Kidney epithelial cell (primary cell): ENCODE measurements at regions not wholly inside any gene's neighbourhood (a gene's known extent, or its start where the extent isn't known, plus 50 kb on each side); places are given as distances from the start of the nearest gene placed in this dataset.
"Not testable (repeated sequence)": the region's sequence is repeated elsewhere in the genome, so short reads cannot be mapped to it uniquely, and the experiment has no call there.

Experiments used
- DNase-seq: peaks from one replicate; pipeline ENCODE4 v3.0.0-alpha.2; 2010; ENCODE audit warnings: low read depth
- H3K27me3 ChIP-seq: 2 replicates; pipeline ENCODE4 v1.6.0; 2011; ENCODE audit warnings: low read length; ENCODE audit not compliant: control insufficient read depth, insufficient read depth
- H3K36me3 ChIP-seq: 2 replicates; pipeline ENCODE4 v1.5.1; 2011; ENCODE audit warnings: low read length; ENCODE audit not compliant: control insufficient read depth, insufficient read depth
- H3K4me3 ChIP-seq: 2 replicates; pipeline ENCODE4 v1.5.1; 2011; ENCODE audit warnings: low read depth, mild to moderate bottlenecking, control low read depth, low read length
- TF ChIP-seq, protein P1 (sequence below): IDR thresholded peaks from 2 replicates; pipeline ENCODE4 v1.5.1; 2011; ENCODE audit warnings: mild to moderate bottlenecking, moderate library complexity, low read length, control low read depth, inconsistent platforms; ENCODE audit not compliant: insufficient read depth, poor library complexity, severe bottlenecking

DNA sequence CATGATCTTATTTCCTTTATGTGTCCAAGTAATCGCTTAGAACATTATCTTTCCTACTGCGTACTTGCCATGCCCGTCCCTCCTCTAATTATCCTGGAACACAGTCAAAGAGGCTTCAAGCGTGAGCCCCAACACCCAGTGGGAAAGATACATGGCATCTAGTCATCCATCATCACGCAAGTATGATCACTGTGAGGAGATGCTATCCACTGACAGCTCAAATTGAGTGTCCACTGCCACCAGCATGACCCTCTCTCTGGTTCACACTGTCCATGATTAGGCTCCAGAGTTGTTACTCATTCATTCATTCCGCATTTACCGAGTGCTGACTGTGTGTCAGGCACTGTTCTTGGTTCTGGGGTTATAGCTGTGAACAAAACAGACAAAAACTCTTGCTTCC is 124.6 kb downstream of the COPS8 start:
- Histone ChIP-seq H3K27me3 (peaks cover 3% of the 10 kb centered on the region), H3K4me3 (no peak overlapping the region), H3K36me3 (no peaks in the 10 kb centered on the region)
- TF ChIP-seq, protein P1, sequence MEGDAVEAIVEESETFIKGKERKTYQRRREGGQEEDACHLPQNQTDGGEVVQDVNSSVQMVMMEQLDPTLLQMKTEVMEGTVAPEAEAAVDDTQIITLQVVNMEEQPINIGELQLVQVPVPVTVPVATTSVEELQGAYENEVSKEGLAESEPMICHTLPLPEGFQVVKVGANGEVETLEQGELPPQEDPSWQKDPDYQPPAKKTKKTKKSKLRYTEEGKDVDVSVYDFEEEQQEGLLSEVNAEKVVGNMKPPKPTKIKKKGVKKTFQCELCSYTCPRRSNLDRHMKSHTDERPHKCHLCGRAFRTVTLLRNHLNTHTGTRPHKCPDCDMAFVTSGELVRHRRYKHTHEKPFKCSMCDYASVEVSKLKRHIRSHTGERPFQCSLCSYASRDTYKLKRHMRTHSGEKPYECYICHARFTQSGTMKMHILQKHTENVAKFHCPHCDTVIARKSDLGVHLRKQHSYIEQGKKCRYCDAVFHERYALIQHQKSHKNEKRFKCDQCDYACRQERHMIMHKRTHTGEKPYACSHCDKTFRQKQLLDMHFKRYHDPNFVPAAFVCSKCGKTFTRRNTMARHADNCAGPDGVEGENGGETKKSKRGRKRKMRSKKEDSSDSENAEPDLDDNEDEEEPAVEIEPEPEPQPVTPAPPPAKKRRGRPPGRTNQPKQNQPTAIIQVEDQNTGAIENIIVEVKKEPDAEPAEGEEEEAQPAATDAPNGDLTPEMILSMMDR: no peak
- no peak for DNase-seq

DNA sequence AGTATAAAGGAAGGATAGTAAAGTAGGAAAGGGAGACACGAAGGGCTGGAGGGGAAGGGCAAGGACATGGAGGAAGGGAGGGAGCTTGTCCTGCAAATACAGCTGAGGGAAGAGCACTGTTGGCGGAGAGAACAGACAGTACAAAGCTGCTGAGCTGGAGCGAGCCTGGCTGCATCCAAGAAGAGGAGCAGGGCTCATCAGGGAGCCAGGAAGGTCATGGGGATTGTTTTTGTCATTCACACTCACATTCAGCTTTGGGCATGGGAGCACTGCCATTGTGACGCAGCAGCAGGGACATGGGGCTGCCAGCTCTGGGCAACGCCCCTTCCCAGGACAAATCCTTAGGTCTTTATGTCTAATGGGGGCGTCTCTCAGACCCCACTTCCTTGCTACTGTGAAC is 125.1 kb downstream of the COPS8 start:
- DNase-seq: no peak
- no peak overlapping the region for H3K4me3 ChIP-seq
- TF ChIP-seq, protein P1: no peak
- no peaks in the 10 kb centered on the region for H3K36me3 ChIP-seq
- peaks cover 3% of the 10 kb centered on the region for H3K27me3 ChIP-seq

DNA sequence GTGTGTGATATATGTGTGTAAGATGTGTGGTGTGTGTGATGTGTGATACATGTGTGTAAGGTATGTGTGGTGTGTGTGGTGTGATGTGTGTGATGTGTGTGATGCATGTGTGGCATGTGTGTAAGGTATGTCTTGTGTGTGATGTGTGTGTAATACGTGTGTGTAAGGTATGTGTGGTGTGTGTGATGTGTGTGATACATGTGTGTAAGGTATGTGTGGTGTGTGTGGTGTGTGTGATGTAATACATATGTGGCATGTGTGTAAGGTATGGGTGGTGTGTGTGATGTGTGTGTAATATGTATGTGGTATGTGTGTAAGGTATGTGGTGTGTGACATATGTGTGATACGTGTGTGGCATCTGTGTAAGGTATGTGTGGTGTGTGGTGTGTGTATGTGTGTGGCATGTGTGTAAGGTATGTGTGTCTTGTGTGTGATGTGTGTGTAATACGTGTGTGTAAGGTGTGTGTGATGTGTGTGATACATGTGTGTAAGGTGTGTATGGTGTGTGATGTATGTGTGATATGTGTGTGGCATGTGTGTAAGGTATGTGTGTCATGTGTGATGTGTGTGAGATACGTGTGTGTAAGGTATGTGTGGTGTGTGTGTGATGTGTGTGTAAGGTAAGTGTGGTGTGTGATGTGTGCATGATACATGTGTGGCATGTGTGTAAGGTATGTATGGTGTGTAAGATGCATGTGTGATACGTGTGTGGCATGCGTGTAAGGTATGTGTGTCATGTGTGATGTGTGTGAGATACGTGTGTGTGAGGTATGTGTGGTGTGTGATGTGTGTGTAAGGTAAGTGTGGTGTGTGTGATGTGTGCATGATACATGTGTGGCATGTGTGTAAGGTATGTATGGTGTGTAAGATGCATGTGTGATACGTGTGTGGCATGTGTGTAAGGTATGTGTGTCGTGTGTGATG is 126.9 kb downstream of the COPS8 start:
- H3K4me3 ChIP-seq, H3K36me3 ChIP-seq, DNase-seq, H3K27me3 ChIP-seq: not testable (repeated sequence)

DNA sequence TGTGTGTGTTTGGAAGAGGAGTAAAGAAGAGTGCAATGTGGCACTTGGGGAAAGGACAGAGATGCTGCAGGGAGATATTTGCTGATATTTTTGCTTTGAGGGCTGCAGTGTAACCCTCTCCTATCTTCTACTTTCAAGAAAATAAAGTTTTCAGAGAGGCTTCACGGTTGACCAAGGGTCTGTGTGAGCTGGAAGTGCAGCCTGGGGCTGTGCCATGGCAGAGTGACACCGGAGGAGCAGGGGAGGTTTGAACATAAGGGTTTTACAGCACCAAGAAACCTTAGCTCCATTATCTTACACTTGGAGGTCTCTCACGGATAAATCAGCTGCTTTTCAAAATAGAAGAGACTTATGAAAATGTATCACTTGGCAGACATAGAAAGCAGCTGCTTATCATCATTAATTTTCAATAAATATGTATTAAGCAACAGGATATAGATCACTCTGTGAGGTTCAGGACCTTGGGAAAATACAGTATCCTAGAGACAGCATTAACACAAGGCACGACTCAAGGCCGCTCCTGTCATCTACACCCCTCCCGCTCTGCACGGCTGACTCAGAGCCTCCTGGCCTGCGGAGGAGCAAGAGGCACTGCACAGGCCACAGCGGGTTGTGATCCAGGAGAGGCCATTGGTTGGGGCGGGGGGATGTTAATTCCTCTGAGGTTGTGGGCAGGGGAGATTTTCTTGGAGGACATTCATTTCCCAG is 127.8 kb downstream of the COPS8 start:
- TF ChIP-seq, protein P1: no peak
- no peak overlapping the region for H3K4me3 ChIP-seq
- DNase-seq: no peak
- no peaks in the 10 kb centered on the region for H3K36me3 ChIP-seq
- peaks cover 3% of the 10 kb centered on the region for H3K27me3 ChIP-seq

DNA sequence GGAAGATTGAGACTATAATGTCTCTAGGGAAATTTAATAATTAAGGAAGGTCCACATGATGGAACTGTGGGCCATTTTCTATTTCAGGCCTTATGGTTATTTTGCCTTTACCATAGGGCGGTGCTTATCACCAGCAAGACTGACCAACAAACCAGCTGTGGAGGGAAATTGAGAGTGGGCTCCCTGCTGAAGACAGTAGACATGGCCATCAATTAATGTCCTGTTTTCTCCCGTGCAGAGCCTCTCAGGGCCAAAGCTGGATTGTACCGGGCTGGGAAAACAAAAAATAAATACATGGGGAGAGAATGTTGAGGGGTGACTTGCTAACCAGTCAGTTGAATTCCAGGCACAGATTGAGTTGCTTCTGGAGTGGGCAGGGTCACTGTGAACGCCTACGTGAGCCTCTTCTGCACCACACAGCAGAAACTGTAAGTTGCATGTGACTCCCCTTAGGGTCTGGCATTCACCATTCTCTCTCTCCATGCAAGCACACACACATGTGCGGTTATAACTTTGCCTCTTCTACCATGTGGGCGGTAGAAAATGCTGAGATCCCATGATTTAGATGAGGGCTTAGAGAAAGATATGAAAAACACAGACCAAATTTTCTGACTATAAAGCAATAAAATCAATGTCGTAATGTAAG is 128.5 kb downstream of the COPS8 start:
- Histone ChIP-seq H3K36me3 (no peaks in the 10 kb centered on the region), H3K4me3 (no peak overlapping the region), H3K27me3 (peaks cover 3% of the 10 kb centered on the region)
- TF ChIP-seq, protein P1: no peak
- no peak for DNase-seq

DNA sequence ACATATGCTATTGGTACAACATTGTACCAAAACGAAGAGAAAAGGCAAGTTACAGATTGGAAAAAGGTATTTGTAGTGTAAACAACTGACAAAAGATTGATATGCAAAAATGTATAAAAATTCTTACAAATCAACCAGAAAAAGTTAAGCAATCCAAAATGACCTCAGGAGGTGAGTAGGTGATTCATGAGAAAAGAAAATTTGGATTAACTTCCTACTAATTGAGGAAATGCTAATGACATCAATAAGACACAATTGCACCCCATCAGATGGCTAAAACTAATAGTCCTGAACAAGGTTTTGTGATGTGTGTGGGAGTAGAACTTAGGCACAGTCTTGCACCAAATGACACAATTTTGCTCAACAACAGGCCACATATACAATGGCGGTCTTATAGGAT is 129.3 kb downstream of the COPS8 start:
- DNase-seq: no peak
- Histone ChIP-seq H3K36me3 (no peaks in the 10 kb centered on the region), H3K27me3 (peaks cover 3% of the 10 kb centered on the region), H3K4me3 (no peak overlapping the region)
- TF ChIP-seq, protein P1: no peak
